GM12865 (cell line): ENCODE measurements at regions not wholly inside any gene's neighbourhood (a gene's known extent, or its start where the extent isn't known, plus 50 kb on each side); places are given as distances from the start of the nearest gene placed in this dataset.

Experiments used
- DNase-seq: peaks from one replicate; pipeline ENCODE4 v3.0.0; 2010; ENCODE audit warnings: low read depth
- H3K4me3 ChIP-seq: 2 replicates; pipeline ENCODE4 v1.5.1; 2011; ENCODE audit warnings: mild to moderate bottlenecking, low read depth, low read length, control low read depth
- TF ChIP-seq, protein P1 (sequence below): IDR thresholded peaks from 2 replicates; pipeline ENCODE4 v1.5.1; 2011; ENCODE audit warnings: low read length, control low read depth, low read depth, inconsistent platforms; ENCODE audit not compliant: insufficient read depth; ENCODE audit errors: missing control alignments

GRCh38 chr5:110094109-110094508, 404.4 kb downstream of the MAN2A1 start:
- H3K4me3 ChIP-seq, result no peak overlapping the region
- TF ChIP-seq, protein P1, sequence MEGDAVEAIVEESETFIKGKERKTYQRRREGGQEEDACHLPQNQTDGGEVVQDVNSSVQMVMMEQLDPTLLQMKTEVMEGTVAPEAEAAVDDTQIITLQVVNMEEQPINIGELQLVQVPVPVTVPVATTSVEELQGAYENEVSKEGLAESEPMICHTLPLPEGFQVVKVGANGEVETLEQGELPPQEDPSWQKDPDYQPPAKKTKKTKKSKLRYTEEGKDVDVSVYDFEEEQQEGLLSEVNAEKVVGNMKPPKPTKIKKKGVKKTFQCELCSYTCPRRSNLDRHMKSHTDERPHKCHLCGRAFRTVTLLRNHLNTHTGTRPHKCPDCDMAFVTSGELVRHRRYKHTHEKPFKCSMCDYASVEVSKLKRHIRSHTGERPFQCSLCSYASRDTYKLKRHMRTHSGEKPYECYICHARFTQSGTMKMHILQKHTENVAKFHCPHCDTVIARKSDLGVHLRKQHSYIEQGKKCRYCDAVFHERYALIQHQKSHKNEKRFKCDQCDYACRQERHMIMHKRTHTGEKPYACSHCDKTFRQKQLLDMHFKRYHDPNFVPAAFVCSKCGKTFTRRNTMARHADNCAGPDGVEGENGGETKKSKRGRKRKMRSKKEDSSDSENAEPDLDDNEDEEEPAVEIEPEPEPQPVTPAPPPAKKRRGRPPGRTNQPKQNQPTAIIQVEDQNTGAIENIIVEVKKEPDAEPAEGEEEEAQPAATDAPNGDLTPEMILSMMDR, result no peak

GRCh38 chr5:110094548-110094947, 404.8 kb downstream of the MAN2A1 start:
- TF ChIP-seq, protein P1, result no peak
- DNase-seq, result no peak
- no peak overlapping the region for H3K4me3 ChIP-seq

More at GRCh38 chr5:110094109-110094508, 404.4 kb downstream of the MAN2A1 start:
- no peak for DNase-seq

DNA sequence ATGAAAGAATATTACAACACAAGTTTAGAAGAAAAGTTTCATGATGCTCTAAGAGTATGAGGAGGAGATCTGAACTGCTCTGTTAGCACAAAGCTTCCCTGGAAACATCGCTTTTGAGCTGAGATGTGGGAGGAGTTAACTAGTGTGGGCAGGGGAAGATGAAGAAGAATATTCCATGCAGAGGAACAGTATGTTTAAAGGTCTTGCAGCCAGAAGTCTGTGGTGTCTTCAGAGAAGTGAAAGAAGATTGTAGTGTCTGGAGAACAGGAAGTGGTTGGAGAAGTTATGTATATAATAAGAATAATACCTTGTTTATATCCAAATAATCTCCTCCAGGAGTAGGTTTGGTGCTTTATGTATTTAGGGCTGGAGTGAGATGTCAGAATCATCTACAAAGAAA, 406.7 kb downstream of the MAN2A1 start:
- TF ChIP-seq, protein P1, result no peak
- DNase-seq, result no peak

GRCh38 chr5:110099572-110099971, 409.8 kb downstream of the MAN2A1 start:
- TF ChIP-seq, protein P1, result no peak
- no peak overlapping the region for H3K4me3 ChIP-seq
- no peak for DNase-seq

More for the DNA sequence above, 406.7 kb downstream of the MAN2A1 start:
- H3K4me3 ChIP-seq, result no peak overlapping the region

- no peak for DNase-seq
- no peak overlapping the region for H3K4me3 ChIP-seq
- TF ChIP-seq, protein P1, result no peak
Measured at GRCh38 chr5:110103081-110103480, 413.4 kb downstream of the MAN2A1 start.

DNA sequence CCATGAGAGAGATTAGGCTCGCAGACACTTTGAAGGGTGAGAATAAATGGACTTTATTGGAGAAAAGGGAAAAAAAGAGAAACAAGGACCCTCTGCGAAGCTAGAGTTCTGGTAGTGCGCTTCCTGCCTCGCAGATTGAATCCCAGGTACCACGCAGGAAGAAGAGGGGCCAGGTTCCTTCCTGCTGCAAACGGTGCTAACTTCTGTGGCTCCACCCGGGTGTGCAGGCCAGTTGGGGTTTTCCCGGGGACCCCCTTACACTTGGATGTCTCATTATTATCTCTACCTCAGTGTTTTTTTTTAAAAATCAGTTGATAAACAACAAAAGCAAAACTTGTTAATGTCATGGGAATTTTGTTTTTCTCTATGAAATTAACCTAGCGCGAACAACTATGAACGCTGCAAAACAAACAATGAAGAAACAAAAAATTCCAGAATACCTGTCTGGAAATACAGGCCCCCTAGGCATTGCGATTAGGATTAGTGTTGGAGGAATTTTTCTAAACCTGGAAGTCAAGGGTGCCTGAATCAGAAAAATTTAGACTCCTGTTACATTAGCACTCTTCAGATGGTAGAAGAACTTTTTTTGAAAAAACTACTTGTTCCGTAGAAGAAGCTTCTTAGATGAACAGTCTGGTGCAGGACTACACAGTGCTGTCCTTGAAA, 414.5 kb downstream of the MAN2A1 start:
- no peak for DNase-seq
- TF ChIP-seq, protein P1, result no peak
- no peak overlapping the region for H3K4me3 ChIP-seq
